Glutamatergic neuron (in vitro differentiated cells): ENCODE measurements at regions not wholly inside any gene's neighbourhood (a gene's known extent, or its start where the extent isn't known, plus 50 kb on each side); places are given as distances from the start of the nearest gene placed in this dataset.

Source experiments
- DNase-seq: peaks from one replicate; pipeline ENCODE4 v3.0.0; 2022
- H3K27ac Mint-ChIP-seq: one replicate; pipeline ENCODE4 v1.8.0; 2020; ENCODE audit warnings: mild to moderate bottlenecking, mixed read lengths, inconsistent platforms; ENCODE audit not compliant: unreplicated experiment
- H3K27me3 Mint-ChIP-seq: one replicate; pipeline ENCODE4 v1.8.0; 2020; ENCODE audit warnings: mild to moderate bottlenecking, moderate library complexity, mixed read lengths, inconsistent platforms; ENCODE audit not compliant: unreplicated experiment
- H3K36me3 Mint-ChIP-seq: one replicate; pipeline ENCODE4 v1.8.0; 2020; ENCODE audit warnings: mild to moderate bottlenecking, mixed read lengths, inconsistent platforms; ENCODE audit not compliant: unreplicated experiment
- H3K4me1 Mint-ChIP-seq: one replicate; pipeline ENCODE4 v1.8.0; 2020; ENCODE audit warnings: mild to moderate bottlenecking, low read depth, mixed read lengths, inconsistent platforms; ENCODE audit not compliant: unreplicated experiment
- H3K4me3 Mint-ChIP-seq: one replicate; pipeline ENCODE4 v1.8.0; 2020; ENCODE audit warnings: mild to moderate bottlenecking, mixed read lengths, inconsistent platforms; ENCODE audit not compliant: unreplicated experiment
- H3K9me3 Mint-ChIP-seq: one replicate; pipeline ENCODE4 v1.8.0; 2020; ENCODE audit warnings: mild to moderate bottlenecking, moderate library complexity, mixed read lengths, inconsistent platforms; ENCODE audit not compliant: unreplicated experiment
- CTCF ChIP-seq: fragments of 200-600 bp; sonication (generic); IDR thresholded peaks from one replicate; pipeline ENCODE4 v1.5.0; 2021; ENCODE audit not compliant: partially characterized antibody, unreplicated experiment

GRCh38 chr7:10657837-10658236 lies 315.8 kb upstream of the PHF14 start:
- no peak overlapping the region for H3K27ac Mint-ChIP-seq
- TF ChIP-seq CTCF, result no peak
- no peaks in the 10 kb centered on the region for H3K36me3 Mint-ChIP-seq

DNA sequence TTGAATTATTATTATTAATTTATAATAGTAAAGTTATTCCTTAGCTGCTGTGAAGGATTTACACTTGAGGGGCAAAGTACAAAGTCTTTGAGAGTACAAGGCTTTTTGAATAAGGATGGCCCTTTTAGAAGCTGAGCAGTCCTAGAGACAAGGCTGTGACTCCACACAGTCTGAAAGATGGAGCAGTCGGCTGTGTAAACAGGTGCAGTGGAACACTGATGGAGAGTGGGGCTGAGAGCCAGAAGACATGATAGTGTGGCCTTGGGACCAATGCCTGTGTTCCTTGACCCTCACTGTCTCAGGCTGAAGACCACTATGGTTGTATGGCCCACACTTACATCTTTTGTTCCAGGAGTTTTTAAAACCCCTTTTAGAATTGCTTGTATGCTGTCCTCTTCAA lies 311.2 kb upstream of the PHF14 start:
- H3K27ac Mint-ChIP-seq, result no peak overlapping the region
- no peak overlapping the region for H3K4me3 Mint-ChIP-seq
- H3K9me3 Mint-ChIP-seq, result peaks cover 4% of the 10 kb centered on the region
- DNase-seq, result no peak
- peaks cover 2% of the 10 kb centered on the region for H3K27me3 Mint-ChIP-seq
- no peaks in the 10 kb centered on the region for H3K36me3 Mint-ChIP-seq
- no peak for TF ChIP-seq CTCF
- H3K4me1 Mint-ChIP-seq, result peaks cover 3% of the 10 kb centered on the region

More at GRCh38 chr7:10657837-10658236, 315.8 kb upstream of the PHF14 start:
- no peaks in the 10 kb centered on the region for H3K27me3 Mint-ChIP-seq
- no peak for DNase-seq
- H3K9me3 Mint-ChIP-seq, result no peaks in the 10 kb centered on the region
- H3K4me1 Mint-ChIP-seq, result peaks cover 8% of the 10 kb centered on the region
- no peak overlapping the region for H3K4me3 Mint-ChIP-seq

DNA sequence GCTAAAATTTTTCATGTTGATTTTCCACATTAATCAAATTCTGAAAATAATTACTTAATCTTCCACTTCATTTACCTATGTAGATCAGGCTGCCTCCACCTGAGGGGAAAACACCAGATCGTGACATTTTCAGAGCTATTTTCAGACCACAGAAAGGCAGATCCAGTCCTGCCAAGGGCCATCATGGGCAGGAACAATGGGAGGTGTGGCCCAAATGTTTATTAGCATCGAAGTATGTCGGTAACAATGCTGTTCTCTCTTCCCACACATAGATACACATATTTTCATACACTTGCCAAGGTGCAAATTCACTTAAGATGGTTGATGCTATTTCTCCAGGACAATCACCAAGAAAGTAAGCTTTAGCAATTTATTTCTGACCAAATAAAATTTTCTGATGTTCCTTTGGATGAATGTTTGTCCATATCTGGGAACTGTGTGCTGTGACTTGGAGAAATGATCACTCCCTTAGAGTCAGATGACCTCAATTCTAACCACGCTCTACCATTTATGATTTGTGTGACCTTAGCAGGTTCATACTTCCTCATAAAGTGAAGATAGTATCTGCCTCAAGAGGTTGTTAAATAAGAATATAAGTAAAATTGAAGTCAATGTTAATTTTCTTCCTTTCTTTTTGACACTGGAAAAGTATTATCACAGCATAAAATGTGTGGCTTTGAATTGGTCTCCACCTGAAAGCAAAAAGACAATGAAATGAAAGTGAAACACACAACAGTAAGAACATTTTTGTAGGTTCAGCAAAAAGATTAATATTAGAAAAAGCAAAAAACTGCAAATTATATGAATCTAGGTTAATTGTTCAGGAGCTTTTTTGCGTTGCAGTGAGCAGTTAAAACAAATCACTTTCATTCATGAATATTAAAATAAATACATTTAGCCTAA lies 310.4 kb upstream of the PHF14 start:
- H3K4me1 Mint-ChIP-seq, result no peaks in the 10 kb centered on the region
- peaks cover 2% of the 10 kb centered on the region for H3K27me3 Mint-ChIP-seq
- H3K9me3 Mint-ChIP-seq, result peaks cover 4% of the 10 kb centered on the region
- DNase-seq, result no peak
- no peak overlapping the region for H3K27ac Mint-ChIP-seq
- no peaks in the 10 kb centered on the region for H3K36me3 Mint-ChIP-seq
- no peak for TF ChIP-seq CTCF
- no peak overlapping the region for H3K4me3 Mint-ChIP-seq

DNA sequence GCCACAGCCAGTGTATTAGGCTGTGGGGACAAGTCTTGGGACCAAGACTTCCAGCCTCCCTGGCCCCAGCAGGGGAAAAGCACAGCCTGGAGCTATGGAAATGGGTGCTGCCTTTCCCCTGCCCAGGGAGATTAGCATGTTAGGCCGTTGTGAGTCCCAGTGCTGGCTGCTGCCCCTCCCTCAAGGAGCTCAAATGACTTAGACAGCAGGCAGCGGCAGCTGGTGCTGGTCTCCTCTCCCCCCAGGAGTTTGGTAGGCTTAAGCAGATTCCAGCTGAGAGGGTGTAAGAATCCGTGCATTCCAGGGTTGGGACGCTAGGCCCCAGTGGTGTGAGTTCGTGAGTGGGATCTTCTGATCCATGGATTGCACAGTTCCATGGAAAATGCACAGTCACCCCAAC lies 301.5 kb upstream of the PHF14 start:
- Mint-ChIP-seq H3K4me1 (peaks cover 4% of the 10 kb centered on the region), H3K27ac (no peak overlapping the region), H3K4me3 (no peak overlapping the region), H3K27me3 (no peaks in the 10 kb centered on the region), H3K36me3 (peaks cover 5% of the 10 kb centered on the region), H3K9me3 (peaks cover 4% of the 10 kb centered on the region)
- TF ChIP-seq CTCF, result no peak
- DNase-seq, result no peak

DNA sequence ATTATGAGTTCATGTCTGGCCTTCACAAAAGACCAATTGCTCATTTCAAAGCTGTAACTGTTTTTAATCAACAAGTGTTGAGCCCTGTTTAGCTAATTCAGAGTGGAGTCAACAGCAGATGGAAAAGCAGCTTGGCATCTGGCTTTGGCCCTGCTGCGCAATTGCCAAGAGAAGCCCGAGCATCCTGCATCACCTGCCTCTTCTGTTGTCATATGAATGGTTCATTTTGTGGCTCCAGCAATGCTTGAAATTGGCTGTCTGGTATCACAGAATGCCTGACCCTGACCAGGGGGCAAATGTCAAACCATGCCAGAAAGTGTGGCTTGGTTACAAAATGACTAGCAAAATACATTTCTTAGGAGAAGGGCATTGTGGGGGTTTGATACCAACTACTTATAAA lies 296.5 kb upstream of the PHF14 start:
- no peak for DNase-seq
- Mint-ChIP-seq H3K4me3 (no peak overlapping the region), H3K4me1 (peaks cover 4% of the 10 kb centered on the region), H3K27ac (no peak overlapping the region), H3K36me3 (no peaks in the 10 kb centered on the region), H3K9me3 (no peaks in the 10 kb centered on the region), H3K27me3 (no peaks in the 10 kb centered on the region)
- TF ChIP-seq CTCF, result no peak
